ENCODE measurements at regions not wholly inside any gene's neighbourhood (a gene's known extent, or its start where the extent isn't known, plus 50 kb on each side); places are given as distances from the start of the nearest gene placed in this dataset.

GRCh38 chr12:34344851-34345522 lies 322.7 kb downstream of the ALG10 start:
- DNase-seq (ENCODE audit: low read depth in 2 of 2), result no peak

GRCh38 chr12:34345801-34346200 lies 323.5 kb downstream of the ALG10 start:
- DNase-seq (ENCODE audit: low read depth in 2 of 2), result no peak

- DNase-seq (ENCODE audit: low read depth in 2 of 2), result no peak
Measured at GRCh38 chr12:34346372-34347034, 324.2 kb downstream of the ALG10 start.

GRCh38 chr12:34347367-34347766 lies 325.1 kb downstream of the ALG10 start:
- DNase-seq (ENCODE audit: low read depth in 2 of 2), result no peak

- DNase-seq (ENCODE audit: low read depth in 2 of 2), result no peak
Measured at GRCh38 chr12:34348064-34348463, 325.8 kb downstream of the ALG10 start.

DNA sequence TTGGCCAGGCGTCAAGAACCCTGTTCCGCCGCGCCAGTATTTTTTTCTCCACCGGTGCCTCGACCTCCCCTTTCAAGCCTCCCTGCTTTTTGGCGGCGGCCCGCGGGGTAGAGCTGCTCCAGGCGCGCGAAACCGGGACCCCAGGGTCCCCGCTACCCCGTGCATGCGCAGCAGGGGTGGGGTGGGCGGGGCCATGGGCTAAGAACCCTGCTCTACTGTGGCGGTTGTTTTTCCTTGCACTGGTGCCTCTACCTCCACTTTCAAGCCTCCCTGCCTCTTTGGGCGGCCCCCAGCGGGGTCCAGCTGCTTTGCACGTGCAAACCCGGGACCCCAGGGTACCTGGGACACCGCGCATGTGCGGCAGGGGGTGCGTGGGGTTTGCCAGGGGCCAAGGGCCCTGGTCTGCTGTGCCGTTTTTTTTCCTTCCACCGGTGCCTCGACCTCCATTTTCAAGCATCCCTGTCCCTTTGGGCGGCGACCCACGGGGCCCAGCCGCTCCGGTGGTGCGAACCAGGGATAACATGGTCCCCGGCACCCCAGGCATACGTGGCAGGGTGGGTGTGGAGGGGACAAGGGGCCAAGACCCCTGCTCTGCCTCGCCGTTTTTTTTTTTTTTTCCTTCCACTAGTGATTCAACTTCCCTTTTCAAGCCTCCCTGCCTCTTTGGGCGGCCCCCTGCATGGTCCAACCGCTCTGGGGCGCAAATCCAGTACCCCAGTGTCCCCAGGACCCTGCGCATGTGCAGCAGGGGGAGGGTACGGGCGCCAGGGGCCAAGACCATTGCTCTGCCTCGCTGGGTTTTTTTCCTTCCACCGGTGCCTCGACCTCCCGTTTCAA lies 326.8 kb downstream of the ALG10 start:
- DNase-seq (ENCODE audit: low read depth in 2 of 2), result no peak

- no peak for DNase-seq (ENCODE audit: low read depth in 2 of 2)
Measured at GRCh38 chr12:34349673-34349961, 327.3 kb downstream of the ALG10 start.

DNA sequence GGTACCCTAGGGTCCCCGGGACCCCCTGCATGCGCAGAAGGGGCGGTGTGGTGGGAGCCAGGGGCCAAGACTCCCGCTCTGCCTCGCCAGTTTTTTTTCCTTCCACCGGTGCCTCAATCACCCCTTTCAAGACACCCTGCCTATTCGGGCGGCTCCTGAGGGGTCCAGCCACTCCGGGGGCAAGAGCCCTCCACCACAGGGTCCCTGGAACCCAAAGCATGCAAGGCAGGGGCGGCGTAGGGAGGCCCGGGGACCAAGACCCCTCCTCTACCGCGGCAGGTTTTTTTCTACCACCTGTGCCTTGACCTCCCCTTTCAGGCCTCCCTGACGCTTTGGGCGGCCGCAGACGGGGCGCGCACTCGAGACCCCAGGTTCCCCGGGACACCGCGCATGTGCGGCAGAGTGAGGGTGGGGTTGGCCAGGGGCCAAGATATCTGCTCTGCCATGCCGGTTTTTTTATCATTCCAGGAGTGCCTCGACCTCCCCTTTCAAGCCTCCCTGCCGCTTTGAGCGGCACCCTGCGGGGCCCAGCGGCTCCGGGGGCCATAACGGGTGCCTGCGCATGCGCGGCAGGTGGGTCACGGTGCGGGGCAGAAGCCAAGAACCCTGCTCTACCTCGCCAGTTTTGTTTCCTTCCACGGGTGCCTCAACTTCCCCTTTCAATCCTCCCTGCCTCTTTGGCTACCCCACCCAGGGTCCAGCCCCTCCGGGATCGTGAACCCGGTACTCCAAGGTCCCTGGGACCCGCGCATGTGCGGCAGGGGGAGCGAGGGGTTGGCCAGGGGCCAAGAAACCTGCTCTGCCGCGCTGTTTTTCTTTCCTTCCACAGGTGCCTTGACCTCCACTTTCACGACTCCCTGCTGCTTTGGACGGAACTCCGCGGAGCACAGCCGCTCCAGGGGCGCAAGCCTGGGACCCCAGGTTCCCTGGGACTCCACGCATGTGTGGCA lies 328.1 kb downstream of the ALG10 start:
- no peak for DNase-seq (ENCODE audit: low read depth in 2 of 2)

DNA sequence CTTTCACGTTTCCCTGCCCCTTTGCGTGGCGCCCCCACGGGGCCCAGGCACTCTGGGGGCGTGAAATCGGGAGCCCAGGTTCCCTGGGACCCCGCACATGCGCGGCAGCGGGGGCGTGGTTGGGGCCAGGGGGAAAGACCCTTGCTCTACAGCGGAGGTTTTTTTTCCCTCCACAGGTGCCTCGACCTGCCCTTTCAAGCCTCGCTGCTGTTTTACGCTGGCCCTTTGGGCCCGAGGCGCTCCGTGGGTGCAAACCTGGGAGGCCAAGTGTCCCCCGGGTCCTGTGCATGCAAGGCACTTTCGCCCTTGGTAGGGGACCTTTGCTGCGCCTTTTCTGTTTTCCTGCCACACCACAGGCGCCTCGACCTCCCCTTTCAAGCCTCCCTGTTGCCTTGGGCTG lies 329.8 kb downstream of the ALG10 start:
- no peak for DNase-seq (ENCODE audit: low read depth in 2 of 2)

GRCh38 chr12:34354239-34355200 lies 332.2 kb downstream of the ALG10 start:
- DNase-seq (ENCODE audit: low read depth in 2 of 2), result no peak

GRCh38 chr12:34356233-34356987 lies 334.1 kb downstream of the ALG10 start:
- DNase-seq (ENCODE audit: low read depth in 2 of 2), result no peak

GRCh38 chr12:34357791-34358190 lies 335.5 kb downstream of the ALG10 start:
- no peak for DNase-seq (ENCODE audit: low read depth in 2 of 2)

DNA sequence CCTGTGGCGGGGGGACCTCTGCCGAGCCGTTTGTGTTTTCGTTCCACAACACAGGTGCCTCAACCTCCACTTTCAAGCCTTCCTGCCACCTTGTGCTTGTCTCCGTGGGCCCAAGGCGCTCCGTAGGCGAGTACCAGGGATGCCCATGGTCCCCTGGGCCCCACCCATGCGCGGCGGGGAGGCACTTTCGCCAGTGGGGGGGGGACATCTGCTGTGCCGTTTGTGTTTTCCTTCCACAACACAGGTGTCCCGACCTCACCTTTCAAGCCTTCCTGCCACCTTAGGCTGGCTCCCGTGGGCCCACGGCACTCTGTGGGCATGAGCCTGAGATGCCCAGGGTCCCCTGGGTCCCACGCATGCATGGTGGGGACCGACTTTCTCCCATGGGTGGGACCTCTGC lies 335.9 kb downstream of the ALG10 start:
- no peak for DNase-seq (ENCODE audit: low read depth in 2 of 2)

- no peak for DNase-seq (ENCODE audit: low read depth in 2 of 2)
Measured at GRCh38 chr12:34361721-34362316, 339.5 kb downstream of the ALG10 start.

- no peak for DNase-seq (ENCODE audit: low read depth in 2 of 2)
Measured at GRCh38 chr12:34363050-34363673, 340.9 kb downstream of the ALG10 start.

- DNase-seq (ENCODE audit: low read depth in 2 of 2), result no peak
Measured at GRCh38 chr12:34368079-34368478, 345.8 kb downstream of the ALG10 start.

- no peak for DNase-seq (ENCODE audit: low read depth in 2 of 2)
Measured at GRCh38 chr12:34371050-34371449, 348.8 kb downstream of the ALG10 start.

GRCh38 chr12:34372003-34372402 lies 349.7 kb downstream of the ALG10 start:
- no peak for DNase-seq (ENCODE audit: low read depth in 2 of 2)

- no peak for DNase-seq (ENCODE audit: low read depth in 2 of 2)
Measured at GRCh38 chr12:34373926-34374325, 351.6 kb downstream of the ALG10 start.

All from stimulated activated CD8-positive, alpha-beta memory T cell treated with anti-CD3 and anti-CD28 coated beads, Interleukin-7, amount 100 ng/mL, for 4 hours (primary cell).